ENCODE measurements at regions not wholly inside any gene's neighbourhood (a gene's known extent, or its start where the extent isn't known, plus 50 kb on each side); places are given as distances from the start of the nearest gene placed in this dataset.

GRCh38 chr6:23077772-23078171 lies 508.4 kb downstream of the HDGFL1 start:
- TF ChIP-seq CTCF (IDR thresholded peaks at IDR 0.05), result no peak
- no peak for TF ChIP-seq POLR2A (IDR thresholded peaks at IDR 0.05)
- no peak for TF ChIP-seq EP300 (IDR thresholded peaks at IDR 0.05; ENCODE audit: low read depth)
- no peak for TF ChIP-seq POLR2AphosphoS5 (IDR thresholded peaks at IDR 0.05)

Data from transverse colon (tissue), 4 donors.